ENCODE measurements at regions not wholly inside any gene's neighbourhood (a gene's known extent, or its start where the extent isn't known, plus 50 kb on each side); places are given as distances from the start of the nearest gene placed in this dataset.
"Not testable (repeated sequence)": the region's sequence is repeated elsewhere in the genome, so short reads cannot be mapped to it uniquely, and the experiment has no call there.

GRCh38 chr9:31232485-31232884 is 1152.0 kb upstream of the ACO1 start:
- DNase-seq, result no peak

- DNase-seq, result no peak
These were observed 1148.1 kb upstream of the ACO1 start for GRCh38 chr9:31236344-31236743.

- DNase-seq, result no peak
These were observed 1141.1 kb upstream of the ACO1 start for GRCh38 chr9:31243386-31243785.

- no peak for DNase-seq
These were observed 1136.3 kb upstream of the ACO1 start for GRCh38 chr9:31248156-31248555.

- no peak for DNase-seq
These were observed 1133.1 kb upstream of the ACO1 start for GRCh38 chr9:31251386-31251785.

- DNase-seq, result no peak
These were observed 1130.4 kb upstream of the ACO1 start for GRCh38 chr9:31253800-31254762.

- DNase-seq, result no peak
These were observed 1129.2 kb upstream of the ACO1 start for GRCh38 chr9:31255211-31255610.

- no peak for DNase-seq
These were observed 1124.6 kb upstream of the ACO1 start for GRCh38 chr9:31259824-31260223.

- no peak for DNase-seq
These were observed 1111.8 kb upstream of the ACO1 start for GRCh38 chr9:31272456-31273295.

- no peak for DNase-seq
These were observed 1109.0 kb upstream of the ACO1 start for GRCh38 chr9:31275419-31275818.

GRCh38 chr9:31290731-31291130 is 1093.7 kb upstream of the ACO1 start:
- DNase-seq, result no peak

- no peak for DNase-seq
These were observed 1081.6 kb upstream of the ACO1 start for GRCh38 chr9:31302620-31303418.

- DNase-seq, result no peak
These were observed 1079.9 kb upstream of the ACO1 start for GRCh38 chr9:31304576-31304975.

GRCh38 chr9:31314241-31314640 is 1070.2 kb upstream of the ACO1 start:
- DNase-seq, result no peak

GRCh38 chr9:31320494-31320893 is 1063.9 kb upstream of the ACO1 start:
- DNase-seq, result no peak

GRCh38 chr9:31321256-31321655 is 1063.2 kb upstream of the ACO1 start:
- DNase-seq, result no peak

GRCh38 chr9:31321686-31322085 is 1062.8 kb upstream of the ACO1 start:
- DNase-seq, result no peak

- no peak for DNase-seq
These were observed 1060.6 kb upstream of the ACO1 start for GRCh38 chr9:31323726-31324444.

GRCh38 chr9:31325778-31326177 is 1058.7 kb upstream of the ACO1 start:
- no peak for DNase-seq

- DNase-seq, result not testable (repeated sequence)
These were observed 1057.6 kb upstream of the ACO1 start for GRCh38 chr9:31326883-31327282.

GRCh38 chr9:31334837-31335528 is 1049.5 kb upstream of the ACO1 start:
- no peak for DNase-seq

All from SIG-M5 (cell line).